SK-N-SH treated with all-trans-retinoic acid at 6 μM for 48 hours (cell line): ENCODE measurements at regions not wholly inside any gene's neighbourhood (a gene's known extent, or its start where the extent isn't known, plus 50 kb on each side); places are given as distances from the start of the nearest gene placed in this dataset.

Experiments used
- ARNTL ChIP-seq: fragments of 450-650 bp; formaldehyde crosslinking; IDR thresholded peaks from 2 replicates; pipeline ENCODE4 v1.5.0; 2020; ENCODE audit warnings: low read depth, mild to moderate bottlenecking, moderate library complexity, borderline replicate concordance
- BACH2 ChIP-seq: fragments of 250-450 bp; sonication (Bioruptor Pico); IDR thresholded peaks from 2 replicates; pipeline ENCODE4 v1.9.0; 2021; ENCODE audit warnings: mild to moderate bottlenecking, borderline replicate concordance
- CREB5 ChIP-seq: fragments of 250-450 bp; sonication (Bioruptor Pico); IDR thresholded peaks from 2 replicates; pipeline ENCODE4 v1.5.1; 2020; ENCODE audit warnings: low read depth, mild to moderate bottlenecking, moderate library complexity
- CSDC2 ChIP-seq: fragments of 250-450 bp; sonication (Bioruptor Pico); IDR thresholded peaks from 2 replicates; pipeline ENCODE4 v1.5.0; 2020; ENCODE audit warnings: mild to moderate bottlenecking, moderate library complexity
- ISL1 ChIP-seq: fragments of 250-450 bp; sonication (Bioruptor Pico); IDR thresholded peaks from 2 replicates; pipeline ENCODE4 v2.1.2; 2022; ENCODE audit warnings: mild to moderate bottlenecking, moderate library complexity
- OSR1 ChIP-seq: fragments of 250-450 bp; sonication (Bioruptor Pico); IDR thresholded peaks from 2 replicates; pipeline ENCODE4 v1.8.0; 2022; ENCODE audit warnings: moderate library complexity, mild to moderate bottlenecking, inconsistent platforms
- PATZ1 ChIP-seq: fragments of 250-450 bp; sonication (Bioruptor Pico); IDR thresholded peaks from 2 replicates; pipeline ENCODE4 v1.8.0; 2020; ENCODE audit warnings: mild to moderate bottlenecking, moderate library complexity, borderline replicate concordance
- PPARA ChIP-seq: fragments of 250-450 bp; sonication (Bioruptor Pico); IDR thresholded peaks from 2 replicates; pipeline ENCODE4 v1.5.0; 2020; ENCODE audit warnings: mild to moderate bottlenecking, borderline replicate concordance
- TSHZ2 ChIP-seq: fragments of 250-450 bp; sonication (Bioruptor Pico); IDR thresholded peaks from 2 replicates; pipeline ENCODE4 v1.5.0; 2020; ENCODE audit warnings: mild to moderate bottlenecking, moderate library complexity
- ZFP30 ChIP-seq: fragments of 450-650 bp; formaldehyde crosslinking; IDR thresholded peaks from 2 replicates; pipeline ENCODE4 v1.5.0; 2022; ENCODE audit warnings: mild to moderate bottlenecking, moderate library complexity
- ZNF70 ChIP-seq: fragments of 450-650 bp; formaldehyde crosslinking; IDR thresholded peaks from 2 replicates; pipeline ENCODE4 v1.5.0; 2020; ENCODE audit warnings: mild to moderate bottlenecking, moderate library complexity
- ZNF8 ChIP-seq: fragments of 450-650 bp; formaldehyde crosslinking; IDR thresholded peaks from 2 replicates; pipeline ENCODE4 v1.5.0; 2020; ENCODE audit warnings: mild to moderate bottlenecking, moderate library complexity

GRCh38 chr12:118543651-118544050 is 167.3 kb downstream of the SUDS3 start:
- TF ChIP-seq CSDC2 (CRISPR knock-in tag) (no peak), TSHZ2 (CRISPR knock-in tag) (no peak), OSR1 (CRISPR knock-in tag) (no peak), PATZ1 (CRISPR knock-in tag) (no peak), PPARA (no peak), ZFP30 (CRISPR knock-in tag) (no peak), ZNF70 (CRISPR knock-in tag) (no peak), ARNTL (CRISPR knock-in tag) (no peak), CREB5 (CRISPR knock-in tag) (no peak), ZNF8 (CRISPR knock-in tag) (no peak), ISL1 (CRISPR knock-in tag) (no peak), BACH2 (CRISPR knock-in tag) (no peak)
